ENCODE measurements at regions not wholly inside any gene's neighbourhood (a gene's known extent, or its start where the extent isn't known, plus 50 kb on each side); places are given as distances from the start of the nearest gene placed in this dataset.

- TF ChIP-seq ADNP (CRISPR knock-in tag; IDR thresholded peaks at IDR 0.05) (no peak), ZFX (CRISPR knock-in tag; IDR thresholded peaks at IDR 0.05; ENCODE audit: low read depth) (no peak), EP300 (IDR thresholded peaks at IDR 0.05; ENCODE audit: low read depth in 2 of 2, low read length in 2 of 2) (no peak), EP300 (CRISPR knock-in tag; IDR thresholded peaks at IDR 0.05; ENCODE audit: borderline replicate concordance) (no peak), HMGXB4 (CRISPR knock-in tag; IDR thresholded peaks at IDR 0.05; ENCODE audit: borderline replicate concordance in 1 of 2, low read depth in 1 of 2) (no peak), REST (IDR thresholded peaks at IDR 0.05; ENCODE audit: borderline replicate concordance in 1 of 2, low read depth in 1 of 2, low read length in 2 of 2) (no peak), MBD4 (IDR thresholded peaks at IDR 0.05; ENCODE audit: borderline replicate concordance, low read length) (no peak), HNRNPK (IDR thresholded peaks at IDR 0.05; ENCODE audit: low read depth, low read length, poor library complexity, severe bottlenecking) (no peak), ZBTB7A (CRISPR knock-in tag; IDR thresholded peaks at IDR 0.05) (no peak), ZNF432 (CRISPR knock-in tag; IDR thresholded peaks at IDR 0.05; ENCODE audit: borderline replicate concordance) (no peak), POLR2AphosphoS5 (IDR thresholded peaks at IDR 0.05; ENCODE audit: low read depth, low read length) (no peak), ZNF709 (CRISPR knock-in tag; IDR thresholded peaks at IDR 0.05) (no peak), CCAR2 (optimal IDR thresholded peaks at IDR 0.05; ENCODE audit: low read depth, low read length) (no peak), ZNF563 (CRISPR knock-in tag; IDR thresholded peaks at IDR 0.05) (no peak), HINFP (CRISPR knock-in tag; IDR thresholded peaks at IDR 0.05; ENCODE audit: low read depth) (no peak)
Measured at GRCh38 chr19:5215431-5215830, 125.2 kb downstream of the PTPRS start.

Data from HepG2 (cell line).